Skeletal muscle cell (primary cell): ENCODE measurements at regions not wholly inside any gene's neighbourhood (a gene's known extent, or its start where the extent isn't known, plus 50 kb on each side); places are given as distances from the start of the nearest gene placed in this dataset.
"Not testable (repeated sequence)": the region's sequence is repeated elsewhere in the genome, so short reads cannot be mapped to it uniquely, and the experiment has no call there.

ENCODE experiments used
- DNase-seq: peaks from one replicate; pipeline ENCODE4 v3.0.0-alpha.2; 2010; ENCODE audit warnings: low read depth
- H3K4me3 ChIP-seq: 2 replicates; pipeline ENCODE4 v1.5.1; 2011; ENCODE audit warnings: low read depth, mild to moderate bottlenecking, control low read depth, low read length, moderate library complexity

DNA sequence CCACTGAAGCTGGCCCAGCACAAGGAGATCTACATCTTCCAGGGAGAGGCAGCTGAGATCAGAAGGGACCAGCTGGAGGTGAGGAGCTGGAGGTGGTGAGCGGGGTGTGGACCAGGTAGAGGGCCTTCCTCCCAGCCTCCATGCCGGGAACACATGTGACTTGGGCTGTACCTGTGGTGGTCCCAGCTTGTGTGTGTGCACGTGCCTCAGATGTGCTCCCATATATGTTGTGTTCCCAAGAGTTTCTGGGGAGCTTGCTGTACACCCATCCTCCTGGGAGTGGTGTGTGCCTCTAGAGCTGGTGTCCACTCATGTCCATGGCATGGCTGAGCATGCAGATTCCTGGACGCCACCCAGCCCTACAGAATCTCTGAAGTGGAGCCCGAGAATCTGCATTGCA, 183.7 kb upstream of the AKAP13 start:
- not testable (repeated sequence) for DNase-seq, H3K4me3 ChIP-seq

DNA sequence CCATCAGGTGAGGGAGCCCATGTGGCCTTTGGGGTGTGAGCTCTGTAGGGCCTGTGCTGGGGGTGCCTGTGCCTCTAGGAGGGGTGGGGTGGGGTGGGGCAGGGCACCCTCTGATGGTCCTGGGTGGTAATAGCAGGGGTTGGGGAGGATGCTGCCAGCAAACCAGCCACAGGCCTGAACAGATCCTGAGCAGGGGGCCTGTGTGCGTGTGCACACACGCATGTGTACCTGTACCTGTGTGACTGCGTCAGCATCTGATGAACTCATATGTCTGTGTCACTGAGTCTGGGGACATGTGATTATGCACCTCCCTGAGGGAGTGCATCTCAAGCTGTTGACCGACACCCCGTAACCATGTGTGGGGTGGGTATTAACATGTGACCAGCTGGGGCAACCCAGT, 182.8 kb upstream of the AKAP13 start:
- not testable (repeated sequence) for H3K4me3 ChIP-seq, DNase-seq

DNA sequence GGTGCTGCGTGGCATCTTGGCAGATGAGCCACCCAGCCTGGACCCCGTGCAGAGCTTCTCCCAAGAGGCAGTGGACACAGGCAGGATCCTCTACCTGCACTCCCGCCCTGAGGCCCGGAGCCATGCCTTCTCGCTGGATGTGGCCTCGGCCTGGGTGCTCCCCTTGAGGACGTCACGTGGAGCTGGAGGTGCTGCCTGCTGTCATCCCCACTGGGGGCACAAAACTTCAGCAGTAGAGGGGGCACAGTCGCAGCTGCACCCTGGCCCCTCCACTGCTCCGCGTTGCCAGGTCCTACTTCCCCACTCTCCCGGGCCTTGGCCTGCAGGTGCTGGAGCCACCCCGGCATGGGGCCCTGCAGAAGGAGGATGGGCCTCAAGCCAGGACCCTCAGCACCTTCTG, 182.0 kb upstream of the AKAP13 start:
- not testable (repeated sequence) for DNase-seq, H3K4me3 ChIP-seq

DNA sequence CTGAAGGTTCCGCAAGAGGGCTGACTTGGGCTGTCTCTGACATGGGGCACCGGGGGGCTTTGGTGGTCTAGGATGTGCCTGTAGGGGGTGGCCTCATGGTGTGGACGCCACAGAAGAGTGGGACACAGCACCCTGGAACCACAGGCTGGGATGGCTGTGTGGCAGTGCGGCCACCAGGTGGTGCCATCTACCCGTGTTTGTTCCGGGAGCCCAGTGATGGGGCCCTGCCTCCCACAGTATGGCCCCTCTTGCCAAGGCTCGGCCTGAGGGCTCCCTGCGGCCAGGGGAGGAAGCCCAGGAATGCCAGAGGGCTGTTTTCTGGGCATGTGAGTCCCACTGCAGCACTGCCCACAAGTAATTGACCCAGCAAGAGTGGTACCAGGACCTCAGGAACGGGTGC, 180.2 kb upstream of the AKAP13 start:
- not testable (repeated sequence) for DNase-seq, H3K4me3 ChIP-seq

DNA sequence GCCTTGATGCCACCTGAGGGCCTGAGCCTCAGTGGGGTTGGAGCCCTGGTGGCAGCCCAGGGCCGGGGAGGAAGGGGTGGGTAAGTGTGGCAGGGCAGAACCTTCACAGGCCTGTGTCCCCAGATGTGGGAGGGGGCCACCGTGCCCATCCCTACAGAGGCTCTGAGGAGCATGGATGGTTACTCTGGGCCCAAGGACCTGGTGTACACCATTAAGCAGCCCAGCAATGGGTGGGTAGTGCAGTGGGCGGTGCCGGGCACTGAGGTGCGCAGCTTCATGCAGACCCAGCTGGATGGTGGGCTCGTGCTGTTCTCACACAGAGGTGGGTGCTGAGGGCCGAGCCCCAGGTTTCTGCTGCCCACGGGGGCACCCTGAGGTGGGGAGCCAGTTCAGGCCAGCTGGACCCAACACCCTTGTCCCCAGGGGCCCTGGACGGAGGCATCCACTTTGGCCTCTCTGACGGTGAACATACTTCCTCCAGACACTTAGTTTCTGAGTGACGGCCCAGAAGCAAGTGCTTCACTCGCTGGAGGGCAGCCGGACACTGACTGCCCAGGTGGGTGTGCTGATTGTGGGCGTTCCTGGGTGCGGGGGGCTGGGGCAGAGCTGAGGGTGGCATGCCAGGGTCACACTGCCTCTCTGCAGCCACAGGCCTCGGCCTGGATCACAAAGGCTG, 179.1 kb upstream of the AKAP13 start:
- DNase-seq, H3K4me3 ChIP-seq: not testable (repeated sequence)

DNA sequence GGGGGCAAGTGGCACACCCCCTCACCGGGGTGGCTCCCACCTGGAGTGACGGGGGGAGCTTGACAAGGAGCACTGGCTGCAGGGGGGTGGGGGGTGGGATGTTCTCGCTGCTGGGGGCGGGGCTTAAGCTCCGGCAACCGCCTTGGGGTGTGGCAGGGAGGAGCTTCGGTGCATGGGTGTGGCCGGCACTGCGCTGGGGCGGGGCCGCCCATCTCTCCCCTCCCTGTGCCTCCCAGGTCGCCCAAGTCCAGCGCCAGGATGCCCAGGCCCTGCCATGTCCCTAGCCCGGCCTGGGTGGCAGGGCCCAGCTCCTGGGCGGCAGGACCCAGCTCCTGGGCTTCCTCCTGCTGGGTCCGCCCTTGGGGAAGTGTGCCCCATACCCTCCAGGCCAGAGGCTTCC, 175.9 kb upstream of the AKAP13 start:
- not testable (repeated sequence) for H3K4me3 ChIP-seq, DNase-seq

DNA sequence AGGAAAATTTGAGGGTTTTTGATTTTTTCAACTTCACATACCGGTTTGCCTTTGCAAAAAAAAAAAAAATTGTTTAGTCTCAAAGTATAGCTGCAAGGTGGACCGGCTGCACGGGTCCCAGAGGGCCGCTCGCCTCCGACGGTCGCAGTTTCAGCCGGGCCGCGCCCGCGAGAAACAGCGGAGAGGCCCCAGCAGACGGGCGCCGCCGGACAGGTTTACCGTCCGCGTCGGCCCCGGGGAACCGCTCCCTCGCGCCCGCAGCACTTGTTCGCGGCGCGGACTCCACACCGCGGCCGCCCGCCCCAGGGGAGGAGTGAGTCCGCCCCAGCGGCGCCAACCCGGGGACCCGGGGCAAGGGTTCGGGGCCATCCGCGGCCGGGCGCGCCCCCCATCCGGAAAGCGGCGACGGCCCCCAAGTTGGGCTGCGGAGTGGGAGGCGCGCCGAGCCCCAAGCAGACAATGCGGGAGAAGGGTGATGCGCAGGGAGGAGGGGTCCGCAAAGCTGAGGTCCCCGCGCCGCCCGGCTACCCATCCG, 146.5 kb upstream of the AKAP13 start:
- peak overlapping the region; percentile 32 for H3K4me3 ChIP-seq

DNA sequence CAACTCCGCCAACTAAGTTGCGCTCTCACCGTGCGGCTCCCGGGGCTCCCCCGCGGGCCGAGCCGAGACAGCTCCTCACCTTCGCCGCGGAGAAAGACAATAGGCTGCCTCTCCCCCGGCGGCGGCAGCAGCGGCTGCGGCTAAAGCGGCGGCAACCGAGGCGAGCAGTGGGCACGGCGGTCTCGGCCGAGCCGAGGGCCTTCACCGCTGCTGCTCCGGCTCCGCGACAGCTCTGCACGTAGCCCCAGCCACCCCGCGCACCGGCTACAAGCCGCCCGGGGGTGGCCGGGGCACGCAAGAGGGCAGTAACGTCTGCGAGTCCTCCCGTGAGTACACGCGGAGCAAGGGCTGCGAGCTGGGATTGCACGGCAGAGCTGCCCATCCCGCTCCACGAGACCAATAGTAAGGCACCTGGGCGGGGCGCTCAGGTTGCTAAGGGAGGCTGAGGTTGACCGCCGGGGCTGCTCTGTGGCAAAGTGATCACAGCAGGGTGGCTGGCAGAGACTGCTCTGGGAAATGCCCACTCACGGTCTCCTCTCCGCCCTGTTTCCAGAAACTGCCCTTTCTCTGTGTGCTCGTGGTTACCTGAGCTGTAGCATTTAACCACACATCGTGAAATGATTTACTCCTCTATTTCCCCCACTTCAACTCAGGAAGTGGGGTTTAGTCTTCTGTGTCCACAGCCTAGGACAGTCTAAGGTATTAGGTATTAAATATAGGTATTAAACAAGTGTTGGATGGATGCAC, 145.8 kb upstream of the AKAP13 start:
- peak overlapping the region; percentile 29 for H3K4me3 ChIP-seq
- not testable (repeated sequence) for DNase-seq

More for the DNA sequence above, 146.5 kb upstream of the AKAP13 start:
- not testable (repeated sequence) for DNase-seq

DNA sequence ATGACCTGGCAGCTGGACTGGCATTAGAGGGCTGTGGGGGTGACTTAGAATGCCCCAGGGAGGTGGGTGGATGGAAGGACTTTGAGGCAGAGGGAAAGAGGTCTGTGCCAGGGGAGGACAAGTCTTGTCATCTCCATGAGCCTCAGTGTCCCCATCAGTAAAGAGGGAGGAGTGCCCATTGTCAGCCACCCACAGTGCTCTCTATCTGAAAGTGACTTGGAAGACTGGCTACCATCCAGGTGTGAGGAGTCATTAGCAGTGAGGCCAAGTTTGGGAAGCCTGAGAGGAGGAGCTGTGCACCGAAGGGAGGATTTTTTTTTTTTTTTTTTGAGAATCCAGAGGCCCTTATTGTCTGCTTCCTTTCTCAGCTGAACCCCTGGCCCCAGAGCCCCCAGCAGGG, 136.3 kb upstream of the AKAP13 start:
- DNase-seq, H3K4me3 ChIP-seq: not testable (repeated sequence)

DNA sequence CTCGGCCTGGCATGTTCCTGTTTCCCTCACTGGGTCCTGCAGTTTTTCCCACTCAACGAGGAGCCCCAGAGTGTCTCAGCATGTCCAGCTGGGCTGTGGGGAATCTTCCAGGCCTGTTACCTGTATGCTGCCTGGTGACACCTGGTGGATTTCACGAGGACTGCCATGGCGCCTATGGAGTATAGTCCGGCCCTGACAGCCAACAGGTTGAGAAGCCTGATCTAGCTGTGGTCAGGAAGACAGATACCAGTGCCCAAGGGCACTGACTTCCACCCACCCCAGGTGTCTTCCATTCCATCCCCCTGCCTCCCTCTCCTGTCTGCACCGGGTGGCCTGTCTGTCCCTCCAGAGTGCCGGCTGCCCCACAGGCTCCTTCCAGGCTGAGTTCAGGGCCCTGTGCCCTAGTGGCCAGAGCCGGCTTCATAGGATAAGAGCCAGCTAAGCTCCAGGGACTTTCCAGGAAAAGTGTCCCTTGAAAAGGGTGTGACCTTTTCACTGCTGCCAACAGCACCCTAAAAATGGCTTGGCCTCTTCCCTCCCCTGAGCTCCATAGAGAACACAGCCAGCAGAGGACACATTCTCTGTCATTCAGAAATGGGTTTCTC, 129.4 kb upstream of the AKAP13 start:
- not testable (repeated sequence) for H3K4me3 ChIP-seq, DNase-seq

DNA sequence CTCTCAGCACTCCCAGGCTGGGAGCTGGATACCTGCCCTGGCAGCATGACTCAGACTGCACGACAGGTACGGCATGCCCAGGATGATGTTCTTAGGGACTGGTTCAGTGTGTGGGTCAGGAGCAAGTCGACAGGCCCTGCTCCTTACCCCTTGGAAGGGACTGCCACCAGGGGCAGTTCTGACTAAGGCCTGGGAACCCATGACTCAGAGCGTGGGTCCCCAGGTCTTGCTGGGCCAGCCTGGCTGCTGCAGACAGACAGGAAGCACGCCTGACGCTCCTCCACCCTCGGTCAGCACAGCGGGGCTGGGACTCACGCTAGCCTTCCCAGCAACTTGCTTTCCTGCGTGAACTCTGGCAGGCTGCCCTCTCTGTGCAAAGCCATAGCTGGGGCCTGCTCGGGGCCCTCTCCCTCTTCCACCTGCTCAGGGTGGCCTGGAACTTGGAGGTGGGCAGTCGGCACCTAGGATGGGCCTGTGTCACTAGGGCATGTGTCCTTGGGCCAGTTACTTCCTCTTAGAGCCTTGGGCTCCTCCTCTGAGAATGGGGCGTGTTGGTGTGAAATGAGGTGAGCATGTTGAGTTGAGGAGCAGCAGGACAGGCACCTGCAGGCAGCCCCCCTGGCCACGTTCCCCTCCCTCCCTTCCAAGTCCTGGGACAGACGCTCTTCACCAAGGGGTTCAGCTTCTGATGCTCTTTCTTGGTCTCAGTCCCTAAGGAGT, 127.0 kb upstream of the AKAP13 start:
- not testable (repeated sequence) for H3K4me3 ChIP-seq, DNase-seq

DNA sequence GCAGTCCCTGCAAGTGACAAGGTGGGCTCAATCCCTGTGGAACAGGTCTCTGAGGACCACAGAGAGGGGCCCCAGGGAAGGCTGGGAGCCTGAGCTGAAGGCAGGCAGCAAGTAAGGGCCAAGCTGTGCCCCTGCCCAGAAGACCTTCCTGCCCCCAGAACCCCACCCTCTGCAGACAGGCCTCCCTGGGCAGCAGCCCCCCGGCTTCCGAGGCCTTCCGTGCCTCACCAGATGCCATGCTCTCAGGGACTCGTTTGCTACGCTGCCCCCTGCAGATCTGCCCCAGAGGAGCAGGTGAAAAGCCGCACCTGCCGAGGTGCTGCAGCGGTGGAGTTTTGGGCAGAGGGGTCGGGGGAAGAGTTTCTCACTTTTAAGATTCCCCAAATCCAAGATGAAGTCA, 125.4 kb upstream of the AKAP13 start:
- DNase-seq, H3K4me3 ChIP-seq: not testable (repeated sequence)

DNA sequence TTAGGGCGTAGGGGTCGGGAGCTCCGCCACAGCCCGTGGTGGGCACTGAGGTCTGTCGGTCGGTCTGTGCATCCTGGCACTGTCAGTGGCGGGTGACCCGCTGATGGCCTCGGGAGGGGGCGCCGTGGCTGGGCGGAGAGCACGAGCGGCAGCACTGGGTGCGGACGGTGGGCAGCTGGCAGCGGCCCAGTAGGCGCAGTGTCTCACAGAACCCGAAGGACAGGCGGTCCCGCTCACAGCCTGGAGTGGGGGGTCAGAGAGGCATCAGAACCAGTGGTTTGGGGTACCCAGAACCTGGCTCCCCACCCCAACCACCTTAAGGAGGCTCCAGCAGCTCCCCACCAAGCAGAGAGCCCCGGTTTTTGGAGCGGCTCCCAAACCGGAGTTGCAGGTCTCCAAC, 124.9 kb upstream of the AKAP13 start:
- H3K4me3 ChIP-seq, DNase-seq: not testable (repeated sequence)

DNA sequence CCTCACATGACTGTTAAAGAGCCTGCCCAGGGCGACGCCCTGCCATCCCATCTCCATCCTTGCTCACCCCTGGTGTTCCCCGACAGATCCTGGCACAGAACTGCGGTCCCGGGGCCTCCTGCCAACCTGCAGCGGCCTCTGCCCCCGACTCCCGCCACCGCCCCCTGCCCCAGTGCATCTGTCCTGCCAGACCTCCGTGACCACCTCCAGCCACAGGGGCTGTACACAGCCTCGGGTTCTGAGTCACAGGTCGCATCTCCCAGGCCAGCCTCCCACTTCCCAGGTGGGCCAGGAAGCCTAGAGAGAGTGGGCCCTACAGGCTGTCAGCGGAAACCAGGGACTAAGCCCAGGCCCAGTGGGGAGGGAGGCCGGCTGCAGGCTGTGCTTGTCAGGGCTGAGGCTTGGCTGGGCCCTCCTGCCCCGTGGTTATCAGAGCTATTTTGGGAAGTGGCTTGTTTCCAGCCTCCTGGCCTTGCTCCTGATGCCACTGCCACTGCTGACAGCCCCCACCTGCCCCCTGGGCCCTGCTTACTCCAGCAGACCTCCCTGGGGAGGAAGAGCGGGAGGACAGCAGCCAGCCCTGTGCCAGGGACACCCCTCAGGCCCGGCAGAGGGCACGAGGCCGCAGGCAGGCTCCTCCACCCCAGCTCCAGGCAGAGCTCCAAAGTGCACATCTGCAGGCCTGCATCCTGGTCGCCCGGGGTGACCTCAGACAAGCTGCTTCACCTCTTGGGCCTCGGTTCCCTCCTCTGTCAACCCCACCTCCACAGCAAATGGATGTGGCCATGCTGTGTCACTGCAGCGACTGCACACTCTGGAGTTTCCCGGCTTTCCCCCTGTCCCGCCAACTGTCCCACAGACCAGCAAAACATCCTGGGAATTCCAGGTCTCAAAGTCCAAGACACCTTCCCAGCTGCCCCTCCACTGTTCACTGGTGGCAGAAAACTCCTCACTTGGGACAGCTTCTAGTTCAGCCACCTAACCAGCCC, 124.1 kb upstream of the AKAP13 start:
- DNase-seq, H3K4me3 ChIP-seq: not testable (repeated sequence)

DNA sequence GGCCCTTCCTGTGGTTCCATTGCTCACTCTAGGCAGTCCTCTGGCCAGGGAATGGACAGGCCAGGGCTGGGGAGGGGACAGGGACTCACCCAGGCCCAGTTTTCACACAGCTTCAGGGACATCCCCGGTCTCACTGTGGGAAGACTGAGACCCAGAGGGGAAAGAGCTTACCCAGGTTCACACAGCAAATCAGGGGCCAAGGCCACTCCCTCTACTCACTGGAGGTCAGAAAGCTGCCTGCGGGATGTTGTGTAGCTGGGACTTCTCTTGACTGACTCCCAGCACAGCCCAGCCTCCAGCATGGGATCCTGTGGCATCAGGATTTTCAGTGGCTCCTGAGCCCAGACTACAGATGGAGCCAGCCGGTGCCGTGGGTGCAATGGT, 122.3 kb upstream of the AKAP13 start:
- H3K4me3 ChIP-seq, DNase-seq: not testable (repeated sequence)

DNA sequence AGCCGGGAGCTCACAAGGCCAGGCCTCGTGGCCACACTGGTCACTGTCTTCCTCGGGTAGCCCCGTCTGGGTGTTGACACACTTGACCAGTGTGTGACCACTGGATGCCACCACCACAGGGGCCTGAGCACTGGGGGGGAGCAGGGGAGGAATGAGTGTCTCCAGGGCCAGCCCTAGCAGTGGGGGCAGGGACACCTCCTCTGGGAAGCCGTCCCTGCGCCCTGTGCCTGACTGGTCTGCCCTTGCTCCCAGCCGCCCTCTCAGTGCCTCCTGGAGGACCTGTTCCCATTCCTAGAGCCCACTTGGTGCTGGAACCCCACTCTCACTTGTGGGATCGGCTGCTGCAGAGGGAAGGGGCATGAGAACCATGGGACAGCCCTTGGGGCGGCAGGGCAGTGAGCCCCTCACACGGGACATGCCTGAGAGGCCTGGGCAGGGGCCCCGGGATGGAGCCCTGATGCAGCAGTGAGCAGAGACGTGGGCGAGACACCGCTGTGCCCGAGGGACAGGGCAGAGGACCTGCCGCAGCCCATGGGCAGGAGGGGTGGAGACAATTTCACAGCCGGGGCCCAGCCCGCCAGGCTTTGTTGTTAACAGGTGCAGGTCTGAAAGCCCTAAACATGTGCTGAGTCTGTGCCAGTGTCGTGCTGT, 121.7 kb upstream of the AKAP13 start:
- DNase-seq, H3K4me3 ChIP-seq: not testable (repeated sequence)

DNA sequence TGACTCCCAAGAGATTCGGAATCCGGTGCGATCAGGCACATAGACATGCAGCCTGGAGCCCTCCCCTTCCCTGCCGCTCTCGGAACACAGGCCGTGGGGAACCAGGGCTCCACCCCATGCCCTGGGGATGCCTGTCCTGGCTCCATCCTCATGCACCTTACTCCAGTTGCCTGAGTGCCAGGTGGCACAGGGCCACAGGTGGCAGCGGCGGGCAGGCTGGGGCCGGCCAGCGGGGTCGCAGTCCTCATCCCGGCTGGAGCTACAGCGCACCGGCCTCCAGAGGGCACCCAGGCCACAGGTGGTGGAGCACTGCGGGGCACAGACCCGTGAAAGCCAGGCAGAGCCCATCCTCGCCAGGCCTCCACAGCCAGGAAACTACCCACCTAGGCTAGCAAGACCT, 119.9 kb upstream of the AKAP13 start:
- DNase-seq, H3K4me3 ChIP-seq: not testable (repeated sequence)

DNA sequence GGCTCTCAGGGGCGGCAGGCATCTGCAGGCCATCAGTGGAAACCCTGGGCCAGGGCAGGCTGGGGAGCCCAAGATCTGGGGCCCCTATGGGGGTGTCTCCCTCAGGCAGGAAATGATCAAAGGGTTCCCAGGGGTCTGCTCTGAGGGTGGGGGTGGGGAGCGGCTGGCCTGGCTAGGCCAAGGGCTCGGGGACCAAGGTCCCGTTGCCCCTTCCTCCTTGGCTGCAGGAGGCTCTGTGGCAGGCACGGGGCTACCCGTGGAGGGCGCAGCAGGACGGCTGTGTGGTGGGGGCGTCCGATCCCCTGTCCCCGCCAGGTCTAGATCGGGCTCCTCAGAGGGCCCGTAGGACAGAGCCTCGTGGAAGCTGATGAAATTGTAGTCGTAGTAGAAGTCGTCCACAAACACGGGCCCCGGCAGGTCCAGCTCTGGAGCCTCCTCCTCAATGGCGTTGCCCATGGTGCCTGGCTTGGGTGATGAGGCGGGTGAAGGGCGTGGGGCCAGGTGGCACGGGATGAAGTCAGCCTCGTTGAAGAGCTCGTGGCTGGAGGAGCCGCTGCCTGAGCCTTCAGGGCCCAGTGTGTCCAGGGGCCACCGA, 117.8 kb upstream of the AKAP13 start:
- not testable (repeated sequence) for DNase-seq, H3K4me3 ChIP-seq
